H1 (cell line): ENCODE measurements at regions not wholly inside any gene's neighbourhood (a gene's known extent, or its start where the extent isn't known, plus 50 kb on each side); places are given as distances from the start of the nearest gene placed in this dataset.

ENCODE experiments used
- CBX8 ChIP-seq: fragments of 300-800, 300-1000 bp; sonication (generic); IDR thresholded peaks from 2 replicates; pipeline ENCODE4 v1.7.1; 2016; ENCODE audit warnings: low read depth, low read length, borderline replicate concordance
- KDM4A ChIP-seq: IDR thresholded peaks from one replicate; pipeline ENCODE4 v1.7.1; 2012; ENCODE audit warnings: low read depth, mild to moderate bottlenecking, moderate library complexity, low read length, inconsistent platforms; ENCODE audit not compliant: severe bottlenecking
- POLR2AphosphoS5 ChIP-seq: IDR thresholded peaks from 2 replicates; pipeline ENCODE4 v1.6.1; 2011; ENCODE audit warnings: low read depth, low read length
- RAD21 ChIP-seq, 2 experiments: IDR thresholded peaks in 1 of 2; conservative IDR thresholded peaks in 1 of 2; 2 replicates each; pipeline ENCODE4 v1.6.1; 2011; ENCODE audit warnings: low read depth in 2 of 2, low read length in 2 of 2, improper control_type of control experiment in 1 of 2, inconsistent platforms in 1 of 2, mild to moderate bottlenecking in 1 of 2, moderate library complexity in 1 of 2
- SIRT6 ChIP-seq: IDR thresholded peaks from one replicate; pipeline ENCODE4 v1.7.1; 2012; ENCODE audit warnings: low read length, inconsistent platforms
- TBP ChIP-seq: IDR thresholded peaks from 2 replicates; pipeline ENCODE4 v1.6.1; 2011; ENCODE audit warnings: low read depth, low read length, improper control_type of control experiment
- TF ChIP-seq, protein P1 (sequence below): fragments of 300-600 bp; sonication (generic); IDR thresholded peaks from 2 replicates; pipeline ENCODE4 v1.7.1; 2012; ENCODE audit warnings: low read length, moderate library complexity, mild to moderate bottlenecking, inconsistent platforms; ENCODE audit not compliant: insufficient replicate concordance
- TF ChIP-seq, protein P2 (sequence below): IDR thresholded peaks from 2 replicates; pipeline ENCODE4 v1.6.1; 2011; ENCODE audit warnings: low read depth, mild to moderate bottlenecking, low read length; ENCODE audit not compliant: insufficient read depth

DNA sequence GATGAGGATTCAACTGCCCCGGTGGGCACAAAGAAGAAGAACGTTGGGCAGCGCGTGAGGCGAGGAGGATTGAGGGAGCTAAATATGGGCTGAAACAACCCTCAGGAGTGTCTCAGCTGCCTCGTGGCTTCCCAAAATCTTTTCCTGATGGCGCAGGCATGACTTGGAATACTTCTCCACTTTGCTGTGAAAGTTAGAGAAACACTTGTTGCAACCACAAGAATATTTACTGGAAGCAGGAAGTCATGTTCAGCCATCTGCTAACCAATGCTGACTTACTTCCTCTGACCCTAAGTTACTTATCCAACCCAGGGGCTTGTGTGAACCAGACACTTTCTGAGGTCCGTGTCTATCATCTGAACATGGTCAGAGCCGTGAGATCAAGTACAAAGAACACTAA lies 148.8 kb downstream of the ARL4C start (continued):
- TF ChIP-seq, protein P1, sequence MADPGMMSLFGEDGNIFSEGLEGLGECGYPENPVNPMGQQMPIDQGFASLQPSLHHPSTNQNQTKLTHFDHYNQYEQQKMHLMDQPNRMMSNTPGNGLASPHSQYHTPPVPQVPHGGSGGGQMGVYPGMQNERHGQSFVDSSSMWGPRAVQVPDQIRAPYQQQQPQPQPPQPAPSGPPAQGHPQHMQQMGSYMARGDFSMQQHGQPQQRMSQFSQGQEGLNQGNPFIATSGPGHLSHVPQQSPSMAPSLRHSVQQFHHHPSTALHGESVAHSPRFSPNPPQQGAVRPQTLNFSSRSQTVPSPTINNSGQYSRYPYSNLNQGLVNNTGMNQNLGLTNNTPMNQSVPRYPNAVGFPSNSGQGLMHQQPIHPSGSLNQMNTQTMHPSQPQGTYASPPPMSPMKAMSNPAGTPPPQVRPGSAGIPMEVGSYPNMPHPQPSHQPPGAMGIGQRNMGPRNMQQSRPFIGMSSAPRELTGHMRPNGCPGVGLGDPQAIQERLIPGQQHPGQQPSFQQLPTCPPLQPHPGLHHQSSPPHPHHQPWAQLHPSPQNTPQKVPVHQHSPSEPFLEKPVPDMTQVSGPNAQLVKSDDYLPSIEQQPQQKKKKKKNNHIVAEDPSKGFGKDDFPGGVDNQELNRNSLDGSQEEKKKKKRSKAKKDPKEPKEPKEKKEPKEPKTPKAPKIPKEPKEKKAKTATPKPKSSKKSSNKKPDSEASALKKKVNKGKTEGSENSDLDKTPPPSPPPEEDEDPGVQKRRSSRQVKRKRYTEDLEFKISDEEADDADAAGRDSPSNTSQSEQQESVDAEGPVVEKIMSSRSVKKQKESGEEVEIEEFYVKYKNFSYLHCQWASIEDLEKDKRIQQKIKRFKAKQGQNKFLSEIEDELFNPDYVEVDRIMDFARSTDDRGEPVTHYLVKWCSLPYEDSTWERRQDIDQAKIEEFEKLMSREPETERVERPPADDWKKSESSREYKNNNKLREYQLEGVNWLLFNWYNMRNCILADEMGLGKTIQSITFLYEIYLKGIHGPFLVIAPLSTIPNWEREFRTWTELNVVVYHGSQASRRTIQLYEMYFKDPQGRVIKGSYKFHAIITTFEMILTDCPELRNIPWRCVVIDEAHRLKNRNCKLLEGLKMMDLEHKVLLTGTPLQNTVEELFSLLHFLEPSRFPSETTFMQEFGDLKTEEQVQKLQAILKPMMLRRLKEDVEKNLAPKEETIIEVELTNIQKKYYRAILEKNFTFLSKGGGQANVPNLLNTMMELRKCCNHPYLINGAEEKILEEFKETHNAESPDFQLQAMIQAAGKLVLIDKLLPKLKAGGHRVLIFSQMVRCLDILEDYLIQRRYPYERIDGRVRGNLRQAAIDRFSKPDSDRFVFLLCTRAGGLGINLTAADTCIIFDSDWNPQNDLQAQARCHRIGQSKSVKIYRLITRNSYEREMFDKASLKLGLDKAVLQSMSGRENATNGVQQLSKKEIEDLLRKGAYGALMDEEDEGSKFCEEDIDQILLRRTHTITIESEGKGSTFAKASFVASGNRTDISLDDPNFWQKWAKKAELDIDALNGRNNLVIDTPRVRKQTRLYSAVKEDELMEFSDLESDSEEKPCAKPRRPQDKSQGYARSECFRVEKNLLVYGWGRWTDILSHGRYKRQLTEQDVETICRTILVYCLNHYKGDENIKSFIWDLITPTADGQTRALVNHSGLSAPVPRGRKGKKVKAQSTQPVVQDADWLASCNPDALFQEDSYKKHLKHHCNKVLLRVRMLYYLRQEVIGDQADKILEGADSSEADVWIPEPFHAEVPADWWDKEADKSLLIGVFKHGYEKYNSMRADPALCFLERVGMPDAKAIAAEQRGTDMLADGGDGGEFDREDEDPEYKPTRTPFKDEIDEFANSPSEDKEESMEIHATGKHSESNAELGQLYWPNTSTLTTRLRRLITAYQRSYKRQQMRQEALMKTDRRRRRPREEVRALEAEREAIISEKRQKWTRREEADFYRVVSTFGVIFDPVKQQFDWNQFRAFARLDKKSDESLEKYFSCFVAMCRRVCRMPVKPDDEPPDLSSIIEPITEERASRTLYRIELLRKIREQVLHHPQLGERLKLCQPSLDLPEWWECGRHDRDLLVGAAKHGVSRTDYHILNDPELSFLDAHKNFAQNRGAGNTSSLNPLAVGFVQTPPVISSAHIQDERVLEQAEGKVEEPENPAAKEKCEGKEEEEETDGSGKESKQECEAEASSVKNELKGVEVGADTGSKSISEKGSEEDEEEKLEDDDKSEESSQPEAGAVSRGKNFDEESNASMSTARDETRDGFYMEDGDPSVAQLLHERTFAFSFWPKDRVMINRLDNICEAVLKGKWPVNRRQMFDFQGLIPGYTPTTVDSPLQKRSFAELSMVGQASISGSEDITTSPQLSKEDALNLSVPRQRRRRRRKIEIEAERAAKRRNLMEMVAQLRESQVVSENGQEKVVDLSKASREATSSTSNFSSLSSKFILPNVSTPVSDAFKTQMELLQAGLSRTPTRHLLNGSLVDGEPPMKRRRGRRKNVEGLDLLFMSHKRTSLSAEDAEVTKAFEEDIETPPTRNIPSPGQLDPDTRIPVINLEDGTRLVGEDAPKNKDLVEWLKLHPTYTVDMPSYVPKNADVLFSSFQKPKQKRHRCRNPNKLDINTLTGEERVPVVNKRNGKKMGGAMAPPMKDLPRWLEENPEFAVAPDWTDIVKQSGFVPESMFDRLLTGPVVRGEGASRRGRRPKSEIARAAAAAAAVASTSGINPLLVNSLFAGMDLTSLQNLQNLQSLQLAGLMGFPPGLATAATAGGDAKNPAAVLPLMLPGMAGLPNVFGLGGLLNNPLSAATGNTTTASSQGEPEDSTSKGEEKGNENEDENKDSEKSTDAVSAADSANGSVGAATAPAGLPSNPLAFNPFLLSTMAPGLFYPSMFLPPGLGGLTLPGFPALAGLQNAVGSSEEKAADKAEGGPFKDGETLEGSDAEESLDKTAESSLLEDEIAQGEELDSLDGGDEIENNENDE = no peak
- no peak for TF ChIP-seq KDM4A
- no peak for TF ChIP-seq CBX8
- TF ChIP-seq, protein P2, sequence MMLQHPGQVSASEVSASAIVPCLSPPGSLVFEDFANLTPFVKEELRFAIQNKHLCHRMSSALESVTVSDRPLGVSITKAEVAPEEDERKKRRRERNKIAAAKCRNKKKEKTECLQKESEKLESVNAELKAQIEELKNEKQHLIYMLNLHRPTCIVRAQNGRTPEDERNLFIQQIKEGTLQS = no peak
- TF ChIP-seq TBP = no peak
- TF ChIP-seq POLR2AphosphoS5 = no peak
- TF ChIP-seq SIRT6 = no peak
- TF ChIP-seq RAD21 (IDR thresholded peaks at IDR 0.05 in 1 of 2, conservative IDR thresholded peaks at IDR 0.05 in 1 of 2; ENCODE audit: low read depth in 2 of 2, low read length in 2 of 2) = no peak
